AG04450 (cell line): ENCODE measurements at regions not wholly inside any gene's neighbourhood (a gene's known extent, or its start where the extent isn't known, plus 50 kb on each side); places are given as distances from the start of the nearest gene placed in this dataset.

Experiments
- CTCF ChIA-PET: fragments of 300-600, 350-600 bp; formaldehyde crosslinking; extraction: SDS; loops from one replicate; lab custom pipeline; 2022; ENCODE audit warnings: antibody characterized with exemption, inconsistent platforms; lab: Charles Lee
- POLR2A ChIA-PET: fragments of 350-600 bp; formaldehyde crosslinking; extraction: SDS; loops from one replicate; lab custom pipeline; 2021; ENCODE audit warnings: antibody characterized with exemption, inconsistent platforms; lab: Yijun Ruan, JAX
- DNase-seq: peaks from one replicate; pipeline ENCODE4 v3.0.0-alpha.2; 2011; ENCODE audit warnings: low read depth, low spot score
- H3K27ac ChIP-seq: one replicate; pipeline ENCODE4 v1.5.1; 2012; ENCODE audit warnings: low read depth, low read length, control low read depth
- H3K27me3 ChIP-seq: one replicate; pipeline ENCODE4 v1.6.0; 2012; ENCODE audit warnings: low read length; ENCODE audit not compliant: control insufficient read depth, insufficient read depth
- H3K4me3 ChIP-seq: 2 replicates; pipeline ENCODE4 v1.5.1; 2011; ENCODE audit warnings: mild to moderate bottlenecking, low read depth, low read length, control low read depth
- H3K9me3 ChIP-seq: 2 replicates; pipeline ENCODE4 v1.5.1; 2012; ENCODE audit warnings: low read length; ENCODE audit not compliant: control insufficient read depth, insufficient read depth
- CTCF ChIP-seq: IDR thresholded peaks from 2 replicates; pipeline ENCODE4 v1.5.1; 2011; ENCODE audit warnings: low read depth, low read length, control low read depth, inconsistent platforms

- Histone ChIP-seq H3K4me3 (no peak overlapping the region), H3K27ac (no peak overlapping the region), H3K9me3 (no peaks in the 10 kb centered on the region), H3K27me3 (no peaks in the 10 kb centered on the region)
- DNase-seq, result no peak
- ChIA-PET POLR2A (no interaction called here), CTCF (no interaction called here)
- no peak for TF ChIP-seq CTCF
Observed at GRCh38 chr1:79848316-79848715, 841.8 kb upstream of the ADGRL4 start.

GRCh38 chr1:79847700-79848099 lies 841.2 kb upstream of the ADGRL4 start:
- no peak for DNase-seq
- ChIA-PET CTCF (no interaction called here), POLR2A (no interaction called here)
- H3K27me3 ChIP-seq, result no peaks in the 10 kb centered on the region
- no peak overlapping the region for H3K4me3 ChIP-seq
- TF ChIP-seq CTCF, result no peak
- H3K9me3 ChIP-seq, result no peaks in the 10 kb centered on the region
- no peak overlapping the region for H3K27ac ChIP-seq

GRCh38 chr1:79845936-79846335 lies 839.4 kb upstream of the ADGRL4 start:
- ChIA-PET POLR2A (no interaction called here), CTCF (interaction anchor here (0.7 kb wide), 1 partner anchor 21 kb away, joined by 3 read pairs; no protein-coding TSS in a partner anchor)
- no peak overlapping the region for H3K4me3 ChIP-seq
- TF ChIP-seq CTCF, result no peak
- H3K27me3 ChIP-seq, result no peaks in the 10 kb centered on the region
- DNase-seq, result peak; percentile 10
- no peak overlapping the region for H3K27ac ChIP-seq
- H3K9me3 ChIP-seq, result no peaks in the 10 kb centered on the region

GRCh38 chr1:79842811-79843210 lies 836.3 kb upstream of the ADGRL4 start:
- Histone ChIP-seq H3K4me3 (no peak overlapping the region), H3K9me3 (no peaks in the 10 kb centered on the region), H3K27me3 (no peaks in the 10 kb centered on the region), H3K27ac (no peak overlapping the region)
- TF ChIP-seq CTCF, result no peak
- ChIA-PET CTCF (no interaction called here), POLR2A (no interaction called here)
- DNase-seq, result no peak

- ChIA-PET CTCF (no interaction called here), POLR2A (no interaction called here)
- H3K27ac ChIP-seq, result no peak overlapping the region
- no peak for DNase-seq
- no peaks in the 10 kb centered on the region for H3K27me3 ChIP-seq
- TF ChIP-seq CTCF, result no peak
- no peak overlapping the region for H3K4me3 ChIP-seq
- H3K9me3 ChIP-seq, result no peaks in the 10 kb centered on the region
Observed at GRCh38 chr1:79839882-79840281, 833.4 kb upstream of the ADGRL4 start.
